GDM1 (cell line): ENCODE measurements at regions not wholly inside any gene's neighbourhood (a gene's known extent, or its start where the extent isn't known, plus 50 kb on each side); places are given as distances from the start of the nearest gene placed in this dataset.
"Not testable (repeated sequence)": the region's sequence is repeated elsewhere in the genome, so short reads cannot be mapped to it uniquely, and the experiment has no call there.

ENCODE experiments used
- DNase-seq: peaks from one replicate; lab custom pipeline; 2025; lab: John Stamatoyannopoulos, UW

- no peak for DNase-seq
Measured at GRCh38 chr13:68810660-68811059, 1297.0 kb upstream of the ATXN8OS start.

- no peak for DNase-seq
Measured at GRCh38 chr13:68808456-68808855, 1299.2 kb upstream of the ATXN8OS start.

- DNase-seq = no peak
Measured at GRCh38 chr13:68806125-68806524, 1301.5 kb upstream of the ATXN8OS start.

- no peak for DNase-seq
Measured at GRCh38 chr13:68784275-68784674, 1323.4 kb upstream of the ATXN8OS start.

GRCh38 chr13:68759617-68760016, 1348.0 kb upstream of the ATXN8OS start:
- DNase-seq = no peak

- DNase-seq = no peak
Measured at GRCh38 chr13:68749796-68750195, 1357.8 kb upstream of the ATXN8OS start.

- DNase-seq = no peak
Measured at GRCh38 chr13:68748038-68748437, 1359.6 kb upstream of the ATXN8OS start.

- DNase-seq = no peak
Measured at GRCh38 chr13:68745502-68745901, 1362.1 kb upstream of the ATXN8OS start.

- DNase-seq = no peak
Measured at GRCh38 chr13:68736961-68737360, 1370.7 kb upstream of the ATXN8OS start.

GRCh38 chr13:68727798-68728197, 1379.8 kb upstream of the ATXN8OS start:
- DNase-seq = no peak

GRCh38 chr13:68727165-68727564, 1380.5 kb upstream of the ATXN8OS start:
- DNase-seq = no peak

- DNase-seq = no peak
Measured at GRCh38 chr13:68719815-68720214, 1387.8 kb upstream of the ATXN8OS start.

- no peak for DNase-seq
Measured at GRCh38 chr13:68715651-68716050, 1392.0 kb upstream of the ATXN8OS start.

GRCh38 chr13:68714292-68714691, 1393.3 kb upstream of the ATXN8OS start:
- no peak for DNase-seq

- no peak for DNase-seq
Measured at GRCh38 chr13:68713394-68713793, 1394.2 kb upstream of the ATXN8OS start.

GRCh38 chr13:68708336-68708908, 1399.2 kb upstream of the ATXN8OS start:
- DNase-seq = no peak

GRCh38 chr13:68706044-68706443, 1401.6 kb upstream of the ATXN8OS start:
- DNase-seq = not testable (repeated sequence)

- DNase-seq = no peak
Measured at GRCh38 chr13:68697551-68697950, 1410.1 kb upstream of the ATXN8OS start.

- no peak for DNase-seq
Measured at GRCh38 chr13:68696907-68697306, 1410.7 kb upstream of the ATXN8OS start.

GRCh38 chr13:68692049-68692448, 1415.6 kb upstream of the ATXN8OS start:
- DNase-seq = no peak

GRCh38 chr13:68690567-68690966, 1417.1 kb upstream of the ATXN8OS start:
- DNase-seq = no peak

- DNase-seq = no peak
Measured at GRCh38 chr13:68676513-68677115, 1431.0 kb upstream of the ATXN8OS start.

GRCh38 chr13:68675209-68675608, 1432.4 kb upstream of the ATXN8OS start:
- DNase-seq = no peak

GRCh38 chr13:68667863-68668262, 1437.7 kb upstream of the PCDH9 start:
- no peak for DNase-seq
